ENCODE measurements at regions not wholly inside any gene's neighbourhood (a gene's known extent, or its start where the extent isn't known, plus 50 kb on each side); places are given as distances from the start of the nearest gene placed in this dataset.

DNA sequence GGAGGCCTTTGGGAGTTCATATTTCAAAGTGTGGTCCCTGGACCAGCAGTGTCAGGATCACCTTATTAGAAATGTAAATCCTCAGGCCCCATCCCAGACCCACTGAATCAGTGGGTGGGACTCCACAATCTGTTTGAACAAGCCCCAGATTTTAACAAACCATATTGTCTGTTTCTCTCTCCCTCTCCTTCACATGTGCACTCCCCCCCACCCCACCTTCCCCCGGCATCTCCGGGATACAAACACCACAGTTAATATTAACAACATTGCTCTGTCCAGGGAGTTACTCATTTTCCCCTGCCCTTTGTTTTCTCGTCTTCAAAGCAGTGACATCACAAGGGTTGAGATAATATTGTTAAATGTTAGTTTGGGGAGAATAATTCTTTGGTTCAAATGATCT is 127.3 kb downstream of the KATNIP start:
- TF ChIP-seq POLR2AphosphoS5 (IDR thresholded peaks at IDR 0.05) = no peak
- no peak for TF ChIP-seq CTCF (IDR thresholded peaks at IDR 0.05)
- no peak for TF ChIP-seq POLR2A (IDR thresholded peaks at IDR 0.05)
- TF ChIP-seq EP300 (IDR thresholded peaks at IDR 0.05) = no peak
